ENCODE measurements at regions not wholly inside any gene's neighbourhood (a gene's known extent, or its start where the extent isn't known, plus 50 kb on each side); places are given as distances from the start of the nearest gene placed in this dataset.

DNA sequence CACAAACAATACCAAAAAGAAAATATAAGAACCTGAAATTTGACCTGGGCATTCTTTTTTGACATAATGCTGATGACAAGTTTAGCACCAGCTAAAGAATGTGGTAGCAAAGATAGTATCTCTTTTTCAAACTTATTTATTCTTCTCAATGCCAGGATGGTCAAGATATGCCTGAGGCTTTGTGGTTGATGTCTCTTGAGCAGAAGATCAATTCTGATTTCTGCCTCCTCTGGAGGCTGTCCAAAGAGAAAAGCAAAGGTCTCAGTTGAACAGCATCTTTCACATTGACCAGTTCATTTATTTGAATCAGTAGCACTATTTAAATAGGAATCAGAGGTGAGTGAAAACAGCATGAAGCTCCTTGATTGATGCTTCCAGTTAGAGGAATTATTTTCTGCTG, 588.2 kb downstream of the HTR1A start:
- CTCF ChIA-PET, result no interaction called here
- no peak for FAIRE-seq
- in situ Hi-C loops (cut with MboI), result no loop called here

More for the DNA sequence above, 588.2 kb downstream of the HTR1A start:
- DNase-seq (ENCODE audit: low read depth, low spot score), result no peak
- ChIA-PET SMC1A (ENCODE audit: uncharacterized antibody, unreplicated experiment) (no interaction called here), RAD21 (ENCODE audit: unreplicated experiment) (no interaction called here), POLR2A (no interaction called here)
- H3K27ac ChIP-seq (ENCODE audit: control insufficient read depth, insufficient read depth), result no peak overlapping the region
- no peaks in the 10 kb centered on the region for H3K27me3 ChIP-seq (replicated peaks in 1 of 2; ENCODE audit: control insufficient read depth in 2 of 2, insufficient read depth in 2 of 2, low read length in 1 of 2)
- no peaks in the 10 kb centered on the region for H3K79me2 ChIP-seq (ENCODE audit: control insufficient read depth, insufficient read depth, low read length)
- H3K4me1 ChIP-seq (ENCODE audit: control insufficient read depth, insufficient read depth, low read length), result no peaks in the 10 kb centered on the region
- no peak overlapping the region for H3K4me2 ChIP-seq (ENCODE audit: control insufficient read depth, insufficient read depth)
- H3K4me3 ChIP-seq, result no peak overlapping the region
- H3K9ac ChIP-seq (ENCODE audit: control insufficient read depth, insufficient read depth, low read length), result no peak overlapping the region
- BruUV-seq (replicated peaks), result no TSS peak
- no peak overlapping the region for H2AFZ ChIP-seq (ENCODE audit: control insufficient read depth, low read depth, low read length)
- no peaks in the 10 kb centered on the region for H4K20me1 ChIP-seq (ENCODE audit: control insufficient read depth, insufficient read depth)
- intact Hi-C loops (cut with micrococcal nuclease; ENCODE audit: unreplicated experiment), result no loop called here
- no peaks in the 10 kb centered on the region for H3K9me3 ChIP-seq (replicated peaks; ENCODE audit: control insufficient read depth, insufficient read depth, low read length)
- H3K36me3 ChIP-seq (ENCODE audit: control insufficient read depth in 2 of 2, insufficient read depth in 2 of 2, low read length in 1 of 2), result no peaks in the 10 kb centered on the region
- ATAC-seq, result no peak
- TF ChIP-seq RCOR1 (conservative IDR thresholded peaks at IDR 0.05; ENCODE audit: low read depth, low read length) (no peak), SRF (IDR thresholded peaks at IDR 0.05; ENCODE audit: low read depth in 2 of 2, low read length in 2 of 2) (no peak), ZNF622 (IDR thresholded peaks at IDR 0.05) (no peak), SPI1 (IDR thresholded peaks at IDR 0.05; ENCODE audit: borderline replicate concordance, insufficient read depth, low read depth, low read length) (no peak), CBX3 (IDR thresholded peaks at IDR 0.05; ENCODE audit: borderline replicate concordance, low read depth) (no peak), CHD2 (IDR thresholded peaks at IDR 0.05; ENCODE audit: borderline replicate concordance, low read depth, low read length) (no peak), RBBP5 (conservative IDR thresholded peaks at IDR 0.05) (no peak), SMARCA5 (IDR thresholded peaks at IDR 0.05) (no peak), CEBPZ (IDR thresholded peaks at IDR 0.05; ENCODE audit: low read depth, low read length) (no peak), CBFB (IDR thresholded peaks at IDR 0.05; ENCODE audit: low read depth) (no peak), SMAD5 (IDR thresholded peaks at IDR 0.05; ENCODE audit: low read depth) (no peak), HDAC6 (IDR thresholded peaks at IDR 0.05; ENCODE audit: unreplicated experiment) (no peak), SUZ12 (IDR thresholded peaks at IDR 0.05; ENCODE audit: unreplicated experiment) (no peak), POU2F2 (IDR thresholded peaks at IDR 0.05; ENCODE audit: borderline replicate concordance, low read depth, low read length) (no peak)
- TF ChIP-seq, protein P1, sequence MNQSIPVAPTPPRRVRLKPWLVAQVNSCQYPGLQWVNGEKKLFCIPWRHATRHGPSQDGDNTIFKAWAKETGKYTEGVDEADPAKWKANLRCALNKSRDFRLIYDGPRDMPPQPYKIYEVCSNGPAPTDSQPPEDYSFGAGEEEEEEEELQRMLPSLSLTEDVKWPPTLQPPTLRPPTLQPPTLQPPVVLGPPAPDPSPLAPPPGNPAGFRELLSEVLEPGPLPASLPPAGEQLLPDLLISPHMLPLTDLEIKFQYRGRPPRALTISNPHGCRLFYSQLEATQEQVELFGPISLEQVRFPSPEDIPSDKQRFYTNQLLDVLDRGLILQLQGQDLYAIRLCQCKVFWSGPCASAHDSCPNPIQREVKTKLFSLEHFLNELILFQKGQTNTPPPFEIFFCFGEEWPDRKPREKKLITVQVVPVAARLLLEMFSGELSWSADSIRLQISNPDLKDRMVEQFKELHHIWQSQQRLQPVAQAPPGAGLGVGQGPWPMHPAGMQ (IDR thresholded peaks at IDR 0.05; ENCODE audit: borderline replicate concordance), result no peak

Measured in GM12878 (cell line).